HepG2 (cell line): ENCODE measurements at regions not wholly inside any gene's neighbourhood (a gene's known extent, or its start where the extent isn't known, plus 50 kb on each side); places are given as distances from the start of the nearest gene placed in this dataset.

ENCODE experiments used
- ATAC-seq: fragments of 200-7000 bp; cut with Tn5 transposase; 3 replicates; pipeline ENCODE4 v1.9.1; 2020; ENCODE audit warnings: mild to moderate bottlenecking, moderate library complexity
- BruUV-seq: library from RNA; stranded (reverse); fragments of 400-500 nt; replicated peaks from 2 replicates; lab custom pipeline; 2021; lab: Mats Ljungman, UMichigan
- CTCF ChIA-PET: fragments of 300-600 bp; formaldehyde crosslinking; extraction: SDS; loops from one replicate; lab custom pipeline; 2021; ENCODE audit warnings: low total read pairs, inconsistent platforms, low intra/inter-chr PET ratio; lab: Yijun Ruan, JAX
- POLR2A ChIA-PET: fragments of 350-600 bp; sonication (Branson Sonifier 250); formaldehyde crosslinking; loops from one replicate; lab custom pipeline; 2020; ENCODE audit warnings: antibody characterized with exemption, inconsistent platforms; lab: Yijun Ruan, JAX
- DNase-seq: peaks from one replicate; pipeline ENCODE4 v3.0.0-alpha.2; 2015; ENCODE audit warnings: low spot score
- FAIRE-seq: peaks from 3 replicates; lab custom pipeline; 2011; peaks lifted over from hg19 to GRCh38; lab: Jason Lieb, UNC
- H2AFZ ChIP-seq: one replicate; pipeline ENCODE4 v1.6.1; 2011; ENCODE audit warnings: low read length, inconsistent platforms
- H3K27ac ChIP-seq: fragments of 300-600 bp; 3 replicates; pipeline ENCODE4 v1.8.0; 2011; ENCODE audit warnings: mixed run types, mild to moderate bottlenecking, mixed read lengths, low read length, inconsistent platforms; ENCODE audit not compliant: insufficient read depth; ENCODE audit errors: extremely low read length
- H3K27me3 ChIP-seq, 2 experiments: fragments of 200-600 bp in 1 of 2; 2 replicates in 1 of 2; 3 replicates in 1 of 2; pipeline versions ENCODE4 v1.6.0 to v1.8.0; 2011; ENCODE audit warnings: low read length in 2 of 2, mild to moderate bottlenecking in 2 of 2, moderate library complexity in 2 of 2, inconsistent platforms in 1 of 2; ENCODE audit not compliant: insufficient read depth in 2 of 2, control insufficient read depth in 1 of 2
- H3K36me3 ChIP-seq, 2 experiments: fragments of 200-600 bp in 1 of 2; replicated peaks in 1 of 2; 2 replicates in 1 of 2; 3 replicates in 1 of 2; pipeline versions ENCODE4 v1.5.1 to v1.8.0; 2011; ENCODE audit warnings: low read length in 2 of 2, inconsistent platforms in 1 of 2; ENCODE audit not compliant: insufficient read depth in 2 of 2, control insufficient read depth in 1 of 2
- H3K4me1 ChIP-seq: 2 replicates; pipeline ENCODE4 v1.5.1; 2012; ENCODE audit warnings: low read length, inconsistent platforms; ENCODE audit not compliant: insufficient read depth
- H3K4me2 ChIP-seq: 2 replicates; pipeline ENCODE4 v1.6.0; 2011; ENCODE audit warnings: low read depth, low read length, inconsistent platforms
- H3K4me3 ChIP-seq, 3 experiments: fragments of 200-600 bp in 1 of 3; sonication (generic), shearing (Covaris generic) in 1 of 3; replicated peaks in 1 of 3; 2 replicates each; pipeline ENCODE4 v1.5.1; 2011 to 2016; ENCODE audit warnings: low read length in 3 of 3, inconsistent platforms in 2 of 3, low read depth in 2 of 3, mild to moderate bottlenecking in 2 of 3, control low read depth in 1 of 3, mixed read lengths in 1 of 3; ENCODE audit not compliant: insufficient read depth in 1 of 3
- H3K79me2 ChIP-seq: one replicate; pipeline ENCODE4 v1.6.1; 2011; ENCODE audit warnings: low read length, inconsistent platforms; ENCODE audit not compliant: insufficient read depth
- H3K9ac ChIP-seq: 2 replicates; pipeline ENCODE4 v1.6.0; 2011; ENCODE audit warnings: mild to moderate bottlenecking, low read depth, low read length, inconsistent platforms; ENCODE audit not compliant: insufficient read depth
- H3K9me3 ChIP-seq: 2 replicates; pipeline ENCODE4 v1.5.1; 2012; ENCODE audit warnings: mild to moderate bottlenecking, low read length
- H4K20me1 ChIP-seq: 2 replicates; pipeline ENCODE4 v1.6.0; 2011; ENCODE audit warnings: inconsistent platforms, mild to moderate bottlenecking, low read length, moderate library complexity; ENCODE audit not compliant: insufficient read depth
- CBX2 ChIP-seq, 2 experiments: fragments of 200-600 bp in 1 of 2; sonication (generic); formaldehyde crosslinking in 1 of 2; IDR thresholded peaks; 2 replicates each; pipeline versions ENCODE4 v1.7.0 to v1.8.1; 2018 to 2022; ENCODE audit warnings: low read depth in 2 of 2, low read length in 1 of 2, mild to moderate bottlenecking in 1 of 2, missing genetic modification reagents in 1 of 2
- HINFP ChIP-seq: sonication (generic); formaldehyde crosslinking; IDR thresholded peaks from 2 replicates; pipeline ENCODE4 v1.4.0; 2020; ENCODE audit warnings: low read depth, mild to moderate bottlenecking, missing genetic modification reagents
- KMT2A ChIP-seq: sonication (generic); formaldehyde crosslinking; IDR thresholded peaks from 2 replicates; pipeline ENCODE4 v1.4.0; 2020; ENCODE audit warnings: missing genetic modification reagents
- MAFK ChIP-seq, 2 experiments: IDR thresholded peaks in 1 of 2; conservative IDR thresholded peaks in 1 of 2; 2 replicates each; pipeline ENCODE4 v1.6.1; 2011; ENCODE audit warnings: improper control_type of control experiment in 2 of 2, low read length in 2 of 2
- RCOR2 ChIP-seq: IDR thresholded peaks from 2 replicates; pipeline ENCODE4 v1.6.1; 2016; ENCODE audit warnings: missing biosample characterization, missing genetic modification reagents
- TARDBP ChIP-seq: sonication (generic); formaldehyde crosslinking; IDR thresholded peaks from 2 replicates; pipeline ENCODE4 v1.8.0; 2022; ENCODE audit warnings: mild to moderate bottlenecking, missing genetic modification reagents
- ZBTB33 ChIP-seq: sonication (generic); formaldehyde crosslinking; IDR thresholded peaks from 2 replicates; pipeline ENCODE4 v1.4.0; 2020; ENCODE audit warnings: missing genetic modification reagents
- ZFP82 ChIP-seq: sonication (generic); formaldehyde crosslinking; IDR thresholded peaks from 2 replicates; pipeline ENCODE4 v1.5.1; 2020; ENCODE audit warnings: mild to moderate bottlenecking, missing genetic modification reagents, borderline replicate concordance
- ZNF18 ChIP-seq: sonication (generic); formaldehyde crosslinking; IDR thresholded peaks from 2 replicates; pipeline ENCODE4 v1.8.0; 2022; ENCODE audit warnings: mild to moderate bottlenecking, missing genetic modification reagents; ENCODE audit not compliant: insufficient replicate concordance
- ZNF569 ChIP-seq: sonication (generic); formaldehyde crosslinking; IDR thresholded peaks from 2 replicates; pipeline ENCODE4 v1.5.0; 2020; ENCODE audit warnings: mild to moderate bottlenecking, missing genetic modification reagents, moderate library complexity, borderline replicate concordance
- ZNF614 ChIP-seq: IDR thresholded peaks from 2 replicates; pipeline ENCODE4 v1.6.1; 2018; ENCODE audit warnings: missing biosample characterization, missing genetic modification reagents, inconsistent platforms, borderline replicate concordance
- ZSCAN21 ChIP-seq: sonication (generic); formaldehyde crosslinking; IDR thresholded peaks from 2 replicates; pipeline ENCODE4 v1.8.0; 2022; ENCODE audit warnings: mild to moderate bottlenecking, missing genetic modification reagents, moderate library complexity, borderline replicate concordance
- WGBS: methylation state at CpG from one replicate; pipeline ENCODE4 v1.1.6; 2017; ENCODE audit warnings: low lambda C conversion rate; 5-methylcytosine and 5-hydroxymethylcytosine counted together
- in situ Hi-C: cut with HindIII; loops from 2 replicates; pipeline ENCODE4 v1.10.0; 2017; ENCODE audit warnings: low pct_unique_long_range_greater_than_20kb; ENCODE audit not compliant: extremely low pct_ligation_motif_present
- intact Hi-C: fragments of 100-400 bp; cut with micrococcal nuclease; formaldehyde crosslinking; loops from one replicate; pipeline ENCODE4 v1.10.0; 2022; ENCODE audit not compliant: unreplicated experiment
- TF ChIP-seq, protein P1 (sequence below): sonication (generic); formaldehyde crosslinking; IDR thresholded peaks from 2 replicates; pipeline ENCODE4 v1.8.0; 2022; ENCODE audit warnings: missing genetic modification reagents, mild to moderate bottlenecking, borderline replicate concordance
- TF ChIP-seq, protein P2 (sequence below): sonication (generic); formaldehyde crosslinking; IDR thresholded peaks from 2 replicates; pipeline ENCODE4 v1.9.0; 2021; ENCODE audit warnings: missing genetic modification reagents, borderline replicate concordance

- TF ChIP-seq CBX2 (IDR thresholded peaks at IDR 0.05; ENCODE audit: low read depth, low read length) (no peak), CBX2 (CRISPR knock-in tag; IDR thresholded peaks at IDR 0.05; ENCODE audit: low read depth) (no peak), ZNF18 (CRISPR knock-in tag) (no peak)
Measured at GRCh38 chr4:138887341-138887740, 128.2 kb upstream of the NOCT start (continued).

DNA sequence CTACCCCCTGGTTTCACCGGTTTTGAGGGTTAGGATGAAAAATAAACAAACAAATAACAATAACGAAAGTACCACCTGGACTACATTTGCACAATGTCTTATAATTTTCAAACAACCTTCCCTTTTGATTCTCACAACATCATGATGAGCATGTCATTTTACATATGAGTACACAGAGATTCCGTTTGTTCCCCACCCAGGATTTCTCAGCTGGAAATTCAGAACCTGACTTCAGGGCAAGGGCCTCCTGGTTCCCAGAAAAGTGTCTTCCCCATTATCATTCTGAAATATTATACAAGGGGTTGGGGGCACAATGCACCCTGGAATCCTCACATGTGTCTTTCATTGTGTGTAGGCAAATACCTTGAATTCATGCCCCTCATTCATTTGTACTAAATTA lies 135.8 kb upstream of the NOCT start:
- intact Hi-C loops, result no loop called here
- no peak for ATAC-seq

More for the DNA sequence above, 135.8 kb upstream of the NOCT start:
- TF ChIP-seq, protein P1, sequence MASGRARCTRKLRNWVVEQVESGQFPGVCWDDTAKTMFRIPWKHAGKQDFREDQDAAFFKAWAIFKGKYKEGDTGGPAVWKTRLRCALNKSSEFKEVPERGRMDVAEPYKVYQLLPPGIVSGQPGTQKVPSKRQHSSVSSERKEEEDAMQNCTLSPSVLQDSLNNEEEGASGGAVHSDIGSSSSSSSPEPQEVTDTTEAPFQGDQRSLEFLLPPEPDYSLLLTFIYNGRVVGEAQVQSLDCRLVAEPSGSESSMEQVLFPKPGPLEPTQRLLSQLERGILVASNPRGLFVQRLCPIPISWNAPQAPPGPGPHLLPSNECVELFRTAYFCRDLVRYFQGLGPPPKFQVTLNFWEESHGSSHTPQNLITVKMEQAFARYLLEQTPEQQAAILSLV (CRISPR knock-in tag), result no peak
- no peak for TF ChIP-seq ZFP82 (CRISPR knock-in tag)
- TF ChIP-seq ZSCAN21 (CRISPR knock-in tag), result no peak
- TF ChIP-seq, protein P2, sequence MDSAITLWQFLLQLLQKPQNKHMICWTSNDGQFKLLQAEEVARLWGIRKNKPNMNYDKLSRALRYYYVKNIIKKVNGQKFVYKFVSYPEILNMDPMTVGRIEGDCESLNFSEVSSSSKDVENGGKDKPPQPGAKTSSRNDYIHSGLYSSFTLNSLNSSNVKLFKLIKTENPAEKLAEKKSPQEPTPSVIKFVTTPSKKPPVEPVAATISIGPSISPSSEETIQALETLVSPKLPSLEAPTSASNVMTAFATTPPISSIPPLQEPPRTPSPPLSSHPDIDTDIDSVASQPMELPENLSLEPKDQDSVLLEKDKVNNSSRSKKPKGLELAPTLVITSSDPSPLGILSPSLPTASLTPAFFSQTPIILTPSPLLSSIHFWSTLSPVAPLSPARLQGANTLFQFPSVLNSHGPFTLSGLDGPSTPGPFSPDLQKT, result no peak
- no peak for TF ChIP-seq MAFK (conservative IDR thresholded peaks at IDR 0.05 in 1 of 2, IDR thresholded peaks at IDR 0.05 in 1 of 2; ENCODE audit: low read length in 2 of 2)
- no peak for TF ChIP-seq ZNF569
- TF ChIP-seq TARDBP (CRISPR knock-in tag), result no peak
- no peak for TF ChIP-seq ZNF614 (CRISPR knock-in tag)
- no peak for TF ChIP-seq KMT2A
- TF ChIP-seq ZBTB33 (CRISPR knock-in tag), result no peak
- no peak for TF ChIP-seq RCOR2 (CRISPR knock-in tag)
- TF ChIP-seq HINFP (CRISPR knock-in tag), result no peak
- no peaks in the 10 kb centered on the region for H3K36me3 ChIP-seq
- H3K27ac ChIP-seq, result no peak overlapping the region
- no peak for FAIRE-seq
- H3K9me3 ChIP-seq, result no peaks in the 10 kb centered on the region
- H3K4me2 ChIP-seq, result no peak overlapping the region
- H3K4me1 ChIP-seq, result no peaks in the 10 kb centered on the region
- ChIA-PET POLR2A (no interaction called here), CTCF (no interaction called here)
- no peaks in the 10 kb centered on the region for H4K20me1 ChIP-seq
- in situ Hi-C loops, result loop anchor here (10.0 kb wide), 1 partner anchor 305 kb away; no protein-coding TSS in a partner anchor
- H2AFZ ChIP-seq, result no peak overlapping the region
- no peaks in the 10 kb centered on the region for H3K79me2 ChIP-seq
- H3K9ac ChIP-seq, result no peak overlapping the region
- no TSS peak for BruUV-seq
- H3K27me3 ChIP-seq, result peaks cover 1 to 26% of the 10 kb centered on the region in 2 experiments; a peak in 3 of 5 replicates
- WGBS, result 23% methylated on average over 3 of the region's 3 CpGs
- no peak overlapping the region for H3K4me3 ChIP-seq
- no peak for DNase-seq
